H9 (cell line): ENCODE measurements at regions not wholly inside any gene's neighbourhood (a gene's known extent, or its start where the extent isn't known, plus 50 kb on each side); places are given as distances from the start of the nearest gene placed in this dataset.

Source experiments
- DNase-seq: peaks from one replicate; pipeline ENCODE4 v3.0.0-alpha.2; 2017
- H2AFZ ChIP-seq: one replicate; pipeline ENCODE4 v1.6.1; 2013; ENCODE audit warnings: mild to moderate bottlenecking, low read length, control low read depth, moderate library complexity
- H2AK5ac ChIP-seq: 2 replicates; pipeline ENCODE4 v1.6.1; 2013; ENCODE audit warnings: low read length, control low read depth, mixed read lengths; ENCODE audit not compliant: insufficient read length
- H2BK120ac ChIP-seq: one replicate; pipeline ENCODE4 v1.6.1; 2013; ENCODE audit warnings: low read depth, mild to moderate bottlenecking, low read length, control low read depth, inconsistent platforms; ENCODE audit not compliant: poor library complexity, severe bottlenecking
- H2BK12ac ChIP-seq: 2 replicates; pipeline ENCODE4 v1.6.1; 2013; ENCODE audit warnings: low read length, control low read depth, mixed read lengths, low read depth; ENCODE audit not compliant: insufficient read length
- H2BK15ac ChIP-seq: 2 replicates; pipeline ENCODE4 v1.6.1; 2013; ENCODE audit warnings: low read depth, low read length, control low read depth
- H2BK20ac ChIP-seq: one replicate; pipeline ENCODE4 v1.6.1; 2013; ENCODE audit warnings: low read depth, mild to moderate bottlenecking, low read length, control low read depth, inconsistent platforms; ENCODE audit not compliant: poor library complexity, severe bottlenecking
- H2BK5ac ChIP-seq: 2 replicates; pipeline ENCODE4 v1.6.1; 2013; ENCODE audit warnings: low read length, control low read depth, mixed read lengths; ENCODE audit not compliant: insufficient read length
- H3K14ac ChIP-seq: 2 replicates; pipeline ENCODE4 v1.6.1; 2013; ENCODE audit warnings: low read length, control low read depth; ENCODE audit not compliant: insufficient read depth
- H3K18ac ChIP-seq: 2 replicates; pipeline ENCODE4 v1.6.1; 2013; ENCODE audit warnings: low read depth, mild to moderate bottlenecking, mixed read lengths, low read length, control low read depth; ENCODE audit not compliant: insufficient read length
- H3K23ac ChIP-seq: 2 replicates; pipeline ENCODE4 v1.6.1; 2013; ENCODE audit warnings: low read length, control low read depth, mixed read lengths, low read depth; ENCODE audit not compliant: insufficient read length
- H3K23me2 ChIP-seq: 2 replicates; pipeline ENCODE4 v1.6.1; 2013; ENCODE audit warnings: low read depth, mild to moderate bottlenecking, mixed read lengths, low read length, control low read depth; ENCODE audit not compliant: insufficient read length, poor library complexity, severe bottlenecking
- H3K27ac ChIP-seq: 2 replicates; pipeline ENCODE4 v1.5.1; 2013; ENCODE audit warnings: low read length, control low read depth, mixed read lengths, low read depth; ENCODE audit not compliant: insufficient read length
- H3K27me3 ChIP-seq: 2 replicates; pipeline ENCODE4 v1.6.1; 2013; ENCODE audit warnings: low read length, control low read depth, inconsistent platforms; ENCODE audit not compliant: insufficient read depth
- H3K4ac ChIP-seq: 2 replicates; pipeline ENCODE4 v1.6.1; 2013; ENCODE audit warnings: low read depth, mild to moderate bottlenecking, control low read depth, inconsistent platforms, low read length, moderate library complexity
- H3K4me1 ChIP-seq: 2 replicates; pipeline ENCODE4 v1.6.1; 2013; ENCODE audit warnings: low read length, control low read depth, inconsistent platforms; ENCODE audit not compliant: insufficient read depth
- H3K4me2 ChIP-seq: 2 replicates; pipeline ENCODE4 v1.6.1; 2013; ENCODE audit warnings: low read length, control low read depth, mixed read lengths; ENCODE audit not compliant: insufficient read length, insufficient read depth
- H3K56ac ChIP-seq: 2 replicates; pipeline ENCODE4 v1.6.1; 2013; ENCODE audit warnings: low read depth, mild to moderate bottlenecking, mixed read lengths, low read length, control low read depth; ENCODE audit not compliant: insufficient read length
- H3K79me1 ChIP-seq: 2 replicates; pipeline ENCODE4 v1.6.1; 2013; ENCODE audit warnings: low read depth, mild to moderate bottlenecking, moderate library complexity, low read length, control low read depth, inconsistent platforms; ENCODE audit not compliant: insufficient read depth, poor library complexity, severe bottlenecking
- H3K79me2 ChIP-seq: 2 replicates; pipeline ENCODE4 v1.6.1; 2013; ENCODE audit warnings: low read length, control low read depth, inconsistent platforms; ENCODE audit not compliant: insufficient read depth
- H3K9ac ChIP-seq: 2 replicates; pipeline ENCODE4 v1.6.1; 2013; ENCODE audit warnings: low read length, control low read depth, mixed read lengths; ENCODE audit not compliant: insufficient read length; ENCODE audit errors: extremely low read depth
- H3K9me3 ChIP-seq: one replicate; pipeline ENCODE4 v1.6.1; 2013; ENCODE audit warnings: low read depth, low read length, inconsistent platforms; ENCODE audit not compliant: control insufficient read depth
- H3T11ph ChIP-seq: one replicate; pipeline ENCODE4 v1.6.1; 2013; ENCODE audit warnings: mild to moderate bottlenecking, low read length, control low read depth, inconsistent platforms
- H4K20me1 ChIP-seq: one replicate; pipeline ENCODE4 v1.6.1; 2013; ENCODE audit not compliant: control insufficient read depth, insufficient read length, insufficient read depth
- H4K5ac ChIP-seq: 2 replicates; pipeline ENCODE4 v1.6.1; 2013; ENCODE audit warnings: low read depth, mild to moderate bottlenecking, mixed read lengths, low read length, control low read depth; ENCODE audit not compliant: insufficient read length
- H4K8ac ChIP-seq: replicated peaks from 2 replicates; pipeline ENCODE4 v1.6.1; 2013; ENCODE audit warnings: low read length, control low read depth, mixed read lengths, low read depth; ENCODE audit not compliant: insufficient read length
- H4K91ac ChIP-seq: 2 replicates; pipeline ENCODE4 v1.6.1; 2013; ENCODE audit warnings: low read depth, mild to moderate bottlenecking, moderate library complexity, mixed read lengths, low read length, control low read depth; ENCODE audit not compliant: insufficient read length
- H3K27ac Mint-ChIP-seq, 3 experiments: 2 replicates in 2 of 3; 3 replicates in 1 of 3; pipeline ENCODE4 v1.8.0; 2020 to 2021; ENCODE audit warnings: mixed read lengths in 3 of 3, mild to moderate bottlenecking in 1 of 3, moderate library complexity in 1 of 3
- H3K27me3 Mint-ChIP-seq: 2 replicates; pipeline ENCODE4 v1.8.0; 2021; ENCODE audit warnings: low read depth, mild to moderate bottlenecking, moderate library complexity, mixed read lengths
- H3K36me3 Mint-ChIP-seq, 3 experiments: 2 replicates in 2 of 3; 3 replicates in 1 of 3; pipeline ENCODE4 v1.8.0; 2020 to 2021; ENCODE audit warnings: low read depth in 3 of 3, mixed read lengths in 3 of 3; ENCODE audit not compliant: insufficient read depth in 1 of 3
- H3K4me1 Mint-ChIP-seq, 2 experiments: 2 replicates each; pipeline ENCODE4 v1.8.0; 2020; ENCODE audit warnings: mixed read lengths in 2 of 2
- H3K4me3 Mint-ChIP-seq, 2 experiments: 2 replicates in 1 of 2; 3 replicates in 1 of 2; pipeline ENCODE4 v1.8.0; 2020 to 2021; ENCODE audit warnings: mild to moderate bottlenecking in 2 of 2, mixed read lengths in 2 of 2, moderate library complexity in 1 of 2
- H3K9me3 Mint-ChIP-seq, 2 experiments: 2 replicates in 1 of 2; 3 replicates in 1 of 2; pipeline ENCODE4 v1.8.0; 2020; ENCODE audit warnings: mild to moderate bottlenecking in 2 of 2, mixed read lengths in 2 of 2, moderate library complexity in 1 of 2
- WGBS: extraction: QIAGEN DNeasy Blood & Tissue Kit; methylation state at CpG from one replicate; pipeline ENCODE4 v1.1.7; 2013; ENCODE audit warnings: missing lambda C conversion rate, low lambda C conversion rate, mixed read lengths; ENCODE audit not compliant: insufficient read length; ENCODE audit errors: extremely low coverage; 5-methylcytosine and 5-hydroxymethylcytosine counted together
- TF ChIP-seq, protein P1 (sequence below): fragments of 200-600 bp; sonication (generic); conservative IDR thresholded peaks from 3 replicates; pipeline ENCODE4 v1.8.0; 2021; ENCODE audit warnings: antibody characterized with exemption, mild to moderate bottlenecking

DNA sequence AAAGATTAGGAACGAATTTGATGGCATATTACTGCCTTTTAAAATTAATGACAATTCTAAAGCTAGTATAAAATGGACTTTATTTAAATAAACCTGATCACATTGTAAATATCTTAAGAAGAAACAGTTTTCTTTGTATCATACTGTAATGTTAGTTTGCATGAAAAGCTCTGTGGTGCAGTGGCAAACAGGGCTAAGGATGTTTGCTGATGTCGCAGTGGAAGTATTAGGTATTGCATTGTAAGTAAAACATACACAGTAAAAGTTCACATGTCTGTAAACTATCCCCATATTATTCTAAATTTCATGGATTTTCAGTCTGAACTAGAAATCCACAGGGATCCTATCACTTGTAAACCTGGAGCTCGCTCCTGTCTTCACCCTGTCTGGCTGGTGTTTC lies 252.6 kb upstream of the ZNF32 start:
- Histone ChIP-seq H3K79me2 (no peaks in the 10 kb centered on the region), H3K9ac (no peak overlapping the region), H2BK120ac (no peak overlapping the region), H3K18ac (no peak overlapping the region), H3K27ac (no peak overlapping the region), H3K4me2 (no peak overlapping the region), H3K79me1 (no peaks in the 10 kb centered on the region), H4K8ac (no peak overlapping the region), H3K23me2 (no peaks in the 10 kb centered on the region), H2BK12ac (no peak overlapping the region), H2BK5ac (no peak overlapping the region), H3K14ac (no peak overlapping the region), H2BK15ac (no peak overlapping the region), H4K5ac (no peak overlapping the region), H2AK5ac (no peak overlapping the region), H3K56ac (no peak overlapping the region), H3K23ac (no peak overlapping the region), H3K4ac (no peak overlapping the region), H3T11ph (no peak overlapping the region), H3K27me3 (no peaks in the 10 kb centered on the region), H4K20me1 (no peaks in the 10 kb centered on the region), H3K4me1 (no peaks in the 10 kb centered on the region), H3K9me3 (no peaks in the 10 kb centered on the region), H2BK20ac (no peak overlapping the region), H4K91ac (no peak overlapping the region), H2AFZ (no peak overlapping the region)
- no CpG with 5 or more reads among the region's 3 CpGs for WGBS
- DNase-seq = no peak
- Mint-ChIP-seq H3K4me3 (no peak overlapping the region), H3K27ac (no peak overlapping the region), H3K9me3 (no peaks in the 10 kb centered on the region), H3K27me3 (peaks cover 5% of the 10 kb centered on the region), H3K36me3 (no peaks in the 10 kb centered on the region; a peak in 2 of 7 replicates), H3K4me1 (no peaks in the 10 kb centered on the region)
- TF ChIP-seq, protein P1, sequence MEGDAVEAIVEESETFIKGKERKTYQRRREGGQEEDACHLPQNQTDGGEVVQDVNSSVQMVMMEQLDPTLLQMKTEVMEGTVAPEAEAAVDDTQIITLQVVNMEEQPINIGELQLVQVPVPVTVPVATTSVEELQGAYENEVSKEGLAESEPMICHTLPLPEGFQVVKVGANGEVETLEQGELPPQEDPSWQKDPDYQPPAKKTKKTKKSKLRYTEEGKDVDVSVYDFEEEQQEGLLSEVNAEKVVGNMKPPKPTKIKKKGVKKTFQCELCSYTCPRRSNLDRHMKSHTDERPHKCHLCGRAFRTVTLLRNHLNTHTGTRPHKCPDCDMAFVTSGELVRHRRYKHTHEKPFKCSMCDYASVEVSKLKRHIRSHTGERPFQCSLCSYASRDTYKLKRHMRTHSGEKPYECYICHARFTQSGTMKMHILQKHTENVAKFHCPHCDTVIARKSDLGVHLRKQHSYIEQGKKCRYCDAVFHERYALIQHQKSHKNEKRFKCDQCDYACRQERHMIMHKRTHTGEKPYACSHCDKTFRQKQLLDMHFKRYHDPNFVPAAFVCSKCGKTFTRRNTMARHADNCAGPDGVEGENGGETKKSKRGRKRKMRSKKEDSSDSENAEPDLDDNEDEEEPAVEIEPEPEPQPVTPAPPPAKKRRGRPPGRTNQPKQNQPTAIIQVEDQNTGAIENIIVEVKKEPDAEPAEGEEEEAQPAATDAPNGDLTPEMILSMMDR = no peak
